Mammary epithelial cell (primary cell): ENCODE measurements at regions not wholly inside any gene's neighbourhood (a gene's known extent, or its start where the extent isn't known, plus 50 kb on each side); places are given as distances from the start of the nearest gene placed in this dataset.

Experiments
- CTCF ChIP-seq, 2 donors: IDR thresholded peaks in 1 of 2; conservative IDR thresholded peaks in 1 of 2; 2 replicates each; pipeline ENCODE4 v1.5.1; 2011 to 2012; ENCODE audit warnings: inconsistent platforms in 2 of 2, low read length in 2 of 2, mild to moderate bottlenecking in 2 of 2, control low read depth in 1 of 2, low read depth in 1 of 2; ENCODE audit not compliant: insufficient read depth in 1 of 2; ENCODE audit errors: extremely low read depth in 1 of 2
- EZH2 ChIP-seq: IDR thresholded peaks from 2 replicates; pipeline ENCODE4 v1.6.1; 2012; ENCODE audit warnings: low read length, inconsistent platforms, borderline replicate concordance

- TF ChIP-seq CTCF (conservative IDR thresholded peaks at IDR 0.05 in 1 of 2, IDR thresholded peaks at IDR 0.05 in 1 of 2; ENCODE audit: extremely low read depth in 1 of 2, insufficient read depth in 1 of 2, low read depth in 1 of 2, low read length in 2 of 2) (no peak), EZH2 (no peak)
Measured at GRCh38 chr4:36824682-36825081, 419.9 kb upstream of the NWD2 start.
